Anterior cingulate cortex (tissue), 58 donors: ENCODE measurements at regions not wholly inside any gene's neighbourhood (a gene's known extent, or its start where the extent isn't known, plus 50 kb on each side); places are given as distances from the start of the nearest gene placed in this dataset.

Experiments used
- DNase-seq, 58 donors: peaks; one replicate each; lab custom pipeline; 2025; lab: John Stamatoyannopoulos, UW

DNA sequence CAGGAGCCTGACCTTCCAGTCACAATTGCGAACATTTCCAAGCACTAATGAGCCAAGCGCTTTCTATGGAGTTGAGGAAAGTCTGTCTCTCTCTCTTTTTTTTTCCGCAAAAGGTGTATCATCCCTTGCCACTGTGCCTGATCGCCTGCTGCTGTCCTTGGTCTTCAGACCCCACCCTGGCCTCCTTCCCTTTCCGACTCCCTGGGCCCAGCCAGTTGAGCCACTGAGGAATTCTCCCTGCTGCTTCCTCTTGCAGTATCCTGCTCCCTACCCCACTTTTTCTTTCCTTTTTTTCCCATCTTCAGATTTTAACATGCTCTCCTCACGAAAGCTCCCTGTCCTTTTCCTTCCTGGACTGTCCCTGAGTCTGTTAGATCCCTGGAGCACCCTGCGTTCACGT lies 396.5 kb upstream of the C2CD4B start:
- DNase-seq = no peak

DNA sequence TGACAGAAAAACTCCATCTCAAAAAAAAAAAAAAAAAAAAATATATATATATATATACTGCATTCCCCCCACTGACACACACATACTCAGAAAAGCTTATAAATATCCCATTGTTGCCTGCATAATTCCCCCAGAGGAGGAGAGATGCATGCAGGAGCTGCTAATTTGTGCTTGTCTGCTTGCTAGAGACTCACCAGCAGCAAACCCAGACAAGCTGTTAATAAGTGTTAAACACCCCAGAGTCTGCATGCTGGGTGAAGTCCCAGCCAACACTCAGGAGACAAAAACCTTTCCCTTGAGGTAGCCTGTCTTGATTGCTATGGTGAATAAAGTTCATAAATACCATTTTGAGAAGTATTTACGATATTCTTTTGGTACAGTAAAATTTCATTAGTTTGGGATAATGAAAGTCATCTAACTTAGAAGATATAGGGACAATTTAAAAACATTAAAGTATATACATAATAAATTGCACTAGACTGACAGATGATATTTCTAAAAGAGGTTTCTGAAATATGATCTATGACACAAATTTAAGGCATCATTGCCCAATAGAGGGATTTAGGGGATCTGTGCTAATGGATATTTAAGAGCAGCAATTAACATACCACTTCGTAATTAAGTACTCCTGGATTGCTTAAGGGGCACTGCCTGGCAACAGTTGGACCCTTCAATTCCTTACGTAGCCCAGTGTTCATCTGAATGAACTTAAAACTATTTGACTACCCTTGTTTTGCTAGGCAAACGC lies 400.0 kb upstream of the C2CD4B start:
- no peak for DNase-seq

DNA sequence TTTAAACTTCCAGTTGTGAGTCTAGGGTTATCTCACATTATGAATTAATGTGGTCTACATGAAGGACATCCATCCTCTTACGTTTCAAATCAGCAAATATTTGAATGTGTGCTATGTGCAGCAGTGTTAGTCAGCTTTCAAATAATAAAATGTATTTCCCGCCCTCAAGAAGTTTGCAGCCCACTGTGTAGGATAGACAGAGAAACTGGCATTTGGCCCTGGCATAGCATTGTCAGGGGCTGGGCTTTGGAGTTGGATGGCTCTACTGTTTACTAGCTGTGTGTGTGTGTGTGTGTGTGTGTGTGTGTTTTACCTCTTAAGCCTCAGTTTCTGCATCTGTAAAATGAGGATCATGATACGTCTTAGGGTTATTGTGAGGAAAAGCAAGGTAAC lies 400.5 kb upstream of the C2CD4B start:
- no peak for DNase-seq

DNA sequence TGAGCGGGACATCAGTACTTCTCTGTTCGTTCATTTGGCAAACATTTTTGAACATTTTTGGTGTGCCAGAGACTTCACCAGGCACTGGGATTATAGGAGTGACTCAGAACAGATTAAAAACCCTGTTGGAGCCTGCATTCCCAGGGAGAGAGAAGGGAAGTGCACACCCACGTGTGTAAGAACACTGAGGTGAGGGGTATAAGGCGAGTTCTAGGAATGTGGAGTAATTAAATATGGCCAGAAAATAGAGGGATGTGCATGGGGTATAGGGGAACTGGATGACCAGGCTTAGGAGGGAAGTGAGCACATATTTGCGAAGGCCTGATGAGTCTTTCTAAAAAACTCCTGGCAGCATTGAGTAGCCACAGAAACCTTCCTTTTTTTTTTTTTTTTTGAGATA lies 401.2 kb upstream of the C2CD4B start:
- DNase-seq = no peak

DNA sequence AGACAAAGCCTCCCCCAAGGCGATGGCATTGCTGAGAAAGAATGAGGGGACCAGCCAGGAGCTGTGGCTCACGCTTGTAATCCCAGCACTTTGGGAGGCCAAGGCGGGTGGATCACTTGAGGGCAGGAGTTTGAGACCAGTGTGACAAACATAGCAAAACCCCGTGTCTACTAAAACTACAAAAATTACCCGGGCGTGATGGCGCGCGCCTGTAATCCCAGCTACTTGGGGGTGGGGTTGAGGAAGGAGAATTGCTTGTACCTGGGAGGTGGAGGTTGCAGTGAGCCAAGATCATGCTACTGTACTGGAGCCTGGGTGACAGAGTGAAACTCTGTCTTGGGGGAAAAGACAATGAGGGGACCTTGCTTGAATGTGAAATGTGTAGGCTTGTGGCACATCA lies 402.4 kb upstream of the C2CD4B start:
- DNase-seq = no peak

DNA sequence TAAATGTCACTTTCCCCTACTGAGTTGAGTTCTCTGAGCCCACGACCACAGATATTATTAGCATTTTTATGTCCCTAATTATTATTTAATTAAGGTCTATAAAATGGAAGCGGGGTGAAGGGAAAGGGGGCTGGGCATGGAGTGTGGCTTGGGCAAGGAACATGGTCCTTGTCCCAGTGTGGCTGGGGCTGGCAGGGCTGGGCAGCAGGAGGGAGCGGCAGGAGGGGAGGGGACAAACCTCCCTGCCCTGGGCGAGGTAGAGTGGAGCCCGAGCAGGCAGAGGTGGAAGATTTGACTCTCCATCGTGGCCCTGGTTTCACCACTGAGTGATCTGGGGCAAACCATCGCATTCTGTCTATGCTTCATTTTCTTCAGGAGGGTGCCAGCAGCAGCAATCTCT lies 402.9 kb upstream of the C2CD4B start:
- DNase-seq = no peak

DNA sequence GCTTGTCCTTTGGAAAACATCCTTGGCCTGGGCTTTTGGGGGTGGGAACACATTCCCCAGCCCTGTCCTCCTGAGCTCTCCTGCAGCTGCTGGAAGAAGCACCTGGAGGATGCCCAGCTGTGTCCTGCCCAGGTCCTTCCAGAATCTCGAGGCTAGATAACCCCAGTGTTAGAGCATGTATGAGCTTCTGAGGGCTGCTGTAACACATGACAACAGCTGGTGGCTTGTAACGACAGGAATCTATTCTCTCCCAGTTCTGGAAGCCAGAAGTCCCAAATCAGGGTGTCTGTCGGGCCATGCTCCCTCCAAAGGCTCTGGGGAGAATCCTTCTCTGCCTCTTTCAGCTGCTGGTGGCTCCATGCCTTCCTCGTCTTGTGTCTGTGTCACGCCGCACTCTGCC lies 403.6 kb upstream of the C2CD4B start:
- DNase-seq = no peak

DNA sequence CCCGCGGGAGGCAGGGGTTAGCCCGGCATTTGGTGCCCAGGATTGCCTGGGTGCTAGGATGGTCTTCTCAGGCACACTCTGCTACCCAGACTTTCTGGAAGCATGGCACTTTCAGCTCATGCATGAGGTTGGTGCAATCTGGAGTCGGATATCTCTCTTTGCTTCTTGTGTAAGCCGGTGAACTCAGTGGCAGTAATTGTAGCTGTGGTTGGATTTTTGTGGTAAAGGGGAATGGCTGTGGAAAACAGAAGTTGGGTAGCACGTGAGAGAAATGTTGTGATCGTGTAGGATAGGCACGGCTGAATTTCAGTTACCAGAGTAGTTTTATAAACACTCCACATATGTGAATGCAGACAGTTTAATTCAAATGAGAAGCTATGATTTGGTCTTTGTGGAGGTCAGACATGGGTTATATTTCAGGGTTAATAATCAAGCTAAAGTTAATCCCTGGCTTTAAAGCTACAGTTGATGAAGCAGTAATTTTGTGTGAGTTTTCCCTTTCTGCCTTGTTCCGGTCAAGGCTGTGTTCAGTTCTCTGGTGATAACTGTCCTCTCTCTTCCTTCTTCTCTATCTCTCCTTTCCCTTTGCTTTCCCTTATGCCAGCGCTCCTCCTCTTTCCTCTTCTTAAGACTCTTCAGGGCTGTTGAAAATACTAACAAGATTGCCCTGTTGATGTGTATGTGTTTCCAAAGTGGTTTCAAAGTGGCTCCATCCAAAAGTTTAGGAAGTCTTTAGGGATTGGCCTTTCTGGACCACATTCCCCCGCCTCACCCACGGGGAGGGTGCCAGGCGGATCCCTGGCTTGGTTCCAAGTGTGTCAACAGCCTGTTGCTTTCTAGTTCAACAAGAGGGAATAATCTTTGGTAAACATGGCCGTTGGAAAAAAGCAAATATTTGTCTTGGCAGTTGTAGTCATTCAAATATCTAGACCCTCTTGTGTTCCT lies 404.6 kb upstream of the C2CD4B start:
- DNase-seq = peak in 6 of 58 donors; percentile 2 to 70 (median 6)

DNA sequence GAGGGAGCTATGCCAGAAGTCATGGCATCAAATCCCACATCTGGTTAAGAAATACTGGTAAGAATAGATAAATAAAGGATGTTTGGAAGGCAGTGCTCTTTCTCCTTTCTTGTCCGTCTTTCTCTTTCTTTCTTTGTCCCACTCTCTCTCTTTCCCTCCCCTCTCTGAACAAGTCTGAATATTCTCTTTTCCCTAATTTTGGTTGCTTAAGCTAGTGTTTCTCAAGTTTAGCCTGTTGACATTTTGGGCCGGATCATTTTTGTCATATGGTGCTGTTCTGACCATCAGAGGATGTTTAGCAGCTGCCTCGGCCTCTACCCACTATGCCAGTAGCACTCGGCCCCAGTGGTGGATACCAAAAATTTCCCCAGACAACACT lies 405.3 kb upstream of the C2CD4B start:
- DNase-seq = no peak

DNA sequence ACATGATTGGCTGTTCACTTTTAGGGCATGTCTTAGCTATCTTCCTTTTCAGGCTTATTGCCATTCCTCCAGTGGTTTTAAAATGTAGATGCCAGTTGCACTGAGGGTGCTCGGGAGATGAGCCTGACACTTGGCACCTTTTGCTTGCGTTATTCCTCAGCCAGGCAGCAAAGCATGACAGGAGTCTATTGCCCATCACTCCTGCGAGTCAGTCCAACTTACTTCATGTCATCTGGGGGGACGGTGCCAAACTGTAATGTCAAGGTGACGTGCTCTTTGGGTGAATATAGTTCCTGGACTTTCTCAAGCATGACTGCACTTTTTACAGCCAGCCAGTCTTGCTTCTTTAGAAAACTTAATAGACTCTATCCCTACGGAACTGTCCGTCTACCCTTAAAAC lies 406.0 kb upstream of the C2CD4B start:
- no peak for DNase-seq

DNA sequence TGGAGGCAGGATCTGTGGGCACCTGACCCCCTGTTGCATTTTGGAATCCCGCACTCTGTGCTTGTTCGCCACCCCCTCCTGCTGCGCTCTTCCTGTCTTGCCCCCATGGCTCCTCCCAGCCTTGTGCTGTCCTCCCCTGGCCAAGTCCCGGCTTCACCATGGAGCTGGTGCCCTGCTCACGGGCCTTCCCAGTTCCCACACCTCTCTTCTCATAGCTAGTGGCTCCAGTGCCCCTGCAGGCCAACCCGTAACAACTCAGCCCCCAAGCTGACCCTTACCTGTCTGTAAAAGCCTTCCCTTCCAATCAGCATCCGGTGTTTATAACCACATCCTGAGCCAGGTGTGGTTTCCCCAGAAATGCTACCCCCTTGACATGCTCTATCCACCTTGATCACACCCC lies 407.7 kb upstream of the C2CD4B start:
- DNase-seq = no peak

DNA sequence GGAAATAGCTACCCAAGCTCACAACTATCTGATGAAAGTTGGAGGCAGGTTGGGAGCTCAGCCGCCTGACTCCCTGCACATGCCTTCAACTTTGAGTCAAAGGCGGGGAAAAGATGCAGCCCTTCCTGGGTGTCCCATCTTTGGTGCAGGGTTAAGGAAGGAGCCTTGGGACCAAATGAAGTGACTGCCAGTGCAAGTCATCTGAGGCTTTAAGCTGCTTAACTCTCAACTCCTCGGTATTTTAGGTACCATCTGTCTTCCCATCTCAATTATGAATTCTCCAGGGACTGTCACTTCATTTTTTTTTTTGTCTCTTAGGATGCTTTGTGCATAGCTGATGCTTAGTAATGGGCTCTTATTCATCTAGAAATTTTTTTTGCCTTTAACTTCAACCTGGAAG lies 408.8 kb upstream of the C2CD4B start:
- DNase-seq = no peak

DNA sequence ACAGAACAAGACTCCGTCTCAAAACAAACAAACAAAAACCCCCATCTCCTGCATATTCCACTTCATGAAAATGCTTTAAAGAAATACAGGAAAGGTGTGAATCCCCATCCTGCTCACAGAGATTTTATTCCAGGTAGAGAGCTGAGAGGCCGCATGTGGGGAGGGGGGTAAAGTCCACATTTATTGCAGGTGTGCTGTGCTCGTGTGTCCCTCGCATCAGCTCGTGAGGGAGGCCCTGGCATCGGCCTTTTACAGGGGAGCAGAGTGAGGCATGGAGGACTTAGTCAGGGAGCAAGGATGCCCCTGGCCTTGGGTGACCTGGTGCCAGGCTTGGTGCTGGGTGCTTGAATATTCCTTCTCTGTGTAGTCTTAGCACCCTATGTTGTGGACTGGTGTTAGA lies 413.5 kb upstream of the C2CD4B start:
- no peak for DNase-seq

DNA sequence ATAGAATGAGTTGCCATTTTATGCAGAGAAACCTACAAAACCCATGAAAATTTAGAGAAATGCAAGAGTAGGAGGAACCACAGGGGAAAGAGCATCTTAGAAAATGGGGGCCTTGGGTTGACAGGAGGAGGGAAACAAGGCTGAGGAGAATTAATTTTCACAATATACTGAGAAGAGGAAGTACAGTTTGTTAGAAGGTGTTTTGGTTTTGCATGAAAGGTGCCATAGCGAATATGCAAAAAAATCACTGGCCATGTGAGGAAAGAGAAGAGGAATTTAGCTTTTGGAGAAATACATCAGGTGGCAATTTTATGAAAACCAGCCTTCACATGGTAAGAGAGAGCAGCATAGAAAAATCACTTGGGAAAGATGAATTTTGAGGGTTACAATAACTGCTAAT lies 413.9 kb upstream of the C2CD4B start:
- DNase-seq = no peak

DNA sequence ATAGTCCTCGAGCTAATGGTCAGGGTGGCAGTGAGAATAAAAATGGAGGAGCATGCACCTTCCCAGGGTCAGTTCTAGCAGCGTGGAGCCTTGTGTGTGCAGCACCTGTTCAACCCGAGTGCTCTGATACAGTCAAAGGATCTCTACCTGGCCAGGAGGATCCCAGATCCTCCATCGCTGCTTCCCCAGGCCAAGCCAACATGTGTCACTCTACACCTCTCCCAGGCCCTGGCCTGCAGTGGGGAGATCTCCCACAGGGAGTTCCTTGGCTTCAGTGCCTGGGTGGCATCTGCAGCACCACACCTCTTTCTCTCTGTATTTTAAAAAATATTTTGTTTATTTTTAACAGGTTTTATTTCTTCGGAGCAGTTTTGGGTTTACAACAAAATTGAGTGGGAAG lies 414.8 kb upstream of the C2CD4B start:
- no peak for DNase-seq

DNA sequence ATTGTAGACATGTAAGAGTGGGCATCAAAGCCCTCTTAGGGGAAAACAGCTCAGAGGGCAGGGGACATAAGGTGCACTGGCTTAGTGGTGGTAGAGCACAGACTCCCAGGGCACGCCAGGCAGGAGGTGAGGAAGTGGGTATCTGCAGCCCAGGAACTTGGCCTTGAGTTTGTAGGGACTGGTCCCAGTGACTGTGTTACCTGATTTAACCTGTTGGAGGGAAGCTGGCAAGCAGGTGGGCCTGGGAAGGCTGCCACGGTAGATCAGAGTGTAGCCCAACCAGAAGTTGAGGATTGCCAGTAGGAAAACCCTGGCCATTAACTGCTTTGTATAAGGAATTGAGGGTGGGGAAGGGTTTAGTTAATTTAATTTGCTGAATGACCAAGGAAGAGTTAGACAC lies 417.5 kb upstream of the C2CD4B start:
- DNase-seq = no peak

DNA sequence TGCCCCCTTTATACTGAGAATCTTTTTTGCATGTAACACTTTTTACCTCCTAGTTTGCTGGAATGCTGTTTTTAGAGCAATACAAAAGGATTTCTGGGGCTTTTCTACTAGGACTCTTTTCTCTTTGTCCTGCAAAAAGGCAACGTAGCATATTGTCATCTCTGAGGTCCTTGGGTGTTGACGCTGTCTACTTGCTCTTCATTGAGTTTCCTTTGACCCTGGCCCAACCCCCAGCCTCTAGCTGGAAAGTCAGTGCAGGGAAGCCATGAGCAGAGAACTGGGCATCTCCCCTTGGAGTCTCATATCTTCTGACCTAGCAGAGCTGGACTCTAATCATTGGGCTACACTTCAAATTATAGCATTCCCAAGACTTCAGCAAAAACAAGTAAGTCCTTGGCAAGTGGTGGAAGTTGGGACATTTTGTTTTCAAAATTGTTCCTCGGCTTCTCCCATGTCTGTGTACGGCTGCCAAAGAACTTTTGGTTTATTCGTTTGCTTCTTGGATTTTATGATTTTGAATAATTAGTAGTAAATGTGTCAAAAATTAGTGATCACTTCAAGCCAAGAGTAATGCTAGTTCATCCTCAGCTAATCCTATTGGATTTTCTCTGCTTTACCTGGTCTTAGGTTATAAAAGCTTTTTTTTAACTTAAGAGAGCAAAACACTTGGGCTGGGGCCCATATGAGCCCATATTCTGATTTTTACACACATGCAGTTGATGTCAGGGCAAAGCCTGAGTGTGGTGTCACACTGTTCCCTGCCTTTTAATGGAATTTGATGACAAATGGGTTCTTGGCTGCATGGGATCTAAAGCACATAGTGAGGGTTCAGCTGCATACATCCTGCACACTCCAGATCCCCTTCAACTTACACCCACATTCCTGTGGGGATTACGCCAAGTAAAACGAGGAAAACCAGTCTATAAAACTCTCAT lies 419.5 kb upstream of the C2CD4B start:
- DNase-seq = no peak

DNA sequence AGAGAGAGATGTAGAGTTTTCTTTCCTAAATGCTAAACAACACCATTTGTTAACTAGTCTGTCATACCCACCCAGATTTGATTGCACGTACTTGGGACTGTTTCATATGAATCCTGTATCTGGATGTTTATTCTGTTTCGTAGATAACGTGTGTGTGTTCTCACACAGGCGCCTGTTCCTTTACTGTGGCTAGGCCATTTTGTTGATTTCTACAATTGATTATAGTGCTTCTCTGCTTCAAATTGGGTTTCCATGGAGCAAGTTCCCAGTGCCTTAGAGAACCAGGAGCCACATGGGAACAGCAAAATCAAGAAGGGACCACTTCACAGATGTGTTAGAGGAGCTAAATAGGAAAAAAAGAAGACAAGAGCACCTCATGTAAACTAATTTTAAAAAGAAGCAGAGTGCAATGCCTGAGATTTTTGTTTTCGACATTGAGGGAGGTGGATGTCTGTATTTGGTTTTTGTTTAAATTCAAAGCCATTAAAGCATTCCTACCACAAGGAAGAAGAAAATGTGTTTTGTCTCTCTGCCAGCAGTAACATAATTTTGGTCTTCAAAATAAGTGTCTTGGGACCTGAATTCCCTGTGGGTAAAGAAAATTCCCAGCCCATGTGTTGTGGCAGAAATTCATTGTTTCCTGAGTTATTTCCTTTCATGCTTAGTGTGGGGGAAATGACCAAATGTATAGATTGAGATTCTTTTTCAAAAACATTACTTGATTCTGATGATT lies 424.0 kb upstream of the C2CD4B start:
- no peak for DNase-seq

DNA sequence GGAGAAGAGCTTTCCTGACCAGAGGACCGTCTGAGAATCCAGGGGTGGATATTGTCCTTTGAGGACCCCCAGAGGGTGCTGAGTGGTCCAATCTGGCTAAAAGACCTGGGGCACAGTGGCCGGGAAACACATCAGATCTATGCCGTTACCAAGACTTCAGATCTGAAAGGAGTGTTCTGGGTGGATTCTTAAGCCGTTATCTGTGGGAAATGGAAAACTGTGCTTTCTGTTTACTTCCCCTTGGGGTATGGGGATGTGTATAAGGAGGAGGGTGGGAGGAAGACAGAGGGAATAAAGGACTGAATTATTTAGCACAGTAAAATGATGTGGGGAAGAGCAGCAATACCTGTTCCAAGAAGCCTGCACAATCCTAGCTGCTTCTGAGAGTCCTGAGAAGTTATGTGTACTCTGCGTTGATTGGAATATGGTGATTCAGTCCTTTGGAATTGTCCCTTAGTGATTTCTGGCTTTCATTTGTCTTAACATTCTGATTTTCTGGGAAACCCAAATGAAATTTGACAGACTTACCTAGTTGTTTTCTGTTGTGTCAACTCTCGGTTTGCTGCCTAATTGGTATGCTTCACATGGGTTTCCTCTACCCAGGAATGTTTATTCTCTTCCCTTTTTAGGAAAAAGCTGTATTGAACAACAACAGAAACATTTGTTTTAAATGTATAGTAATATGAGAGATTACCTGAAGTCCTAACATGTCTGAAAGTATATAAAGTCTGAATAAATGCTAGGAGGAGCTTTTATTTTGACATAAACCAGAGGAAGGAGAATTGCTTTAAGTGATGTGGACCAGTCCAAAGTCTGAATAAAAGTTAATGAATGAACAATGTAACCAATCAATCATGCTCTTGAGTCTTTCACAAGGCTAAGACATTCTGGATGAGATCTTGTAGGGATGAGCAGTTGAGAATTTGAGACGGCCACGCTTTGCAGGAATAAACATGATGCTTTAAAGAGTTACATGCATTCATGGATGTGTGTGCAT lies 427.1 kb upstream of the C2CD4B start:
- no peak for DNase-seq
